Right ventricle myocardium superior (tissue), 1 donor: ENCODE measurements at regions not wholly inside any gene's neighbourhood (a gene's known extent, or its start where the extent isn't known, plus 50 kb on each side); places are given as distances from the start of the nearest gene placed in this dataset.

Experiments
- ATAC-seq: fragments of 200-7000 bp; cut with Tn5 transposase; one replicate; pipeline ENCODE4 v1.9.1; 2020; ENCODE audit warnings: mild to moderate bottlenecking; ENCODE audit not compliant: poor library complexity
- DNase-seq: peaks from one replicate; pipeline ENCODE4 v3.0.0-alpha.2; 2020
- intact Hi-C: fragments of 100-400 bp; cut with DNase I; formaldehyde crosslinking; loops from one replicate; pipeline ENCODE4 v1.11.2; 2022
- donor health status: DM: no; HTN: yes; CAD: no; lungs with severe emphysema.

- intact Hi-C loops: no loop called here
- no peak for ATAC-seq
- no peak for DNase-seq
Measured at GRCh38 chr19:31960474-31960873, 384.9 kb upstream of the ZNF507 start.

DNA sequence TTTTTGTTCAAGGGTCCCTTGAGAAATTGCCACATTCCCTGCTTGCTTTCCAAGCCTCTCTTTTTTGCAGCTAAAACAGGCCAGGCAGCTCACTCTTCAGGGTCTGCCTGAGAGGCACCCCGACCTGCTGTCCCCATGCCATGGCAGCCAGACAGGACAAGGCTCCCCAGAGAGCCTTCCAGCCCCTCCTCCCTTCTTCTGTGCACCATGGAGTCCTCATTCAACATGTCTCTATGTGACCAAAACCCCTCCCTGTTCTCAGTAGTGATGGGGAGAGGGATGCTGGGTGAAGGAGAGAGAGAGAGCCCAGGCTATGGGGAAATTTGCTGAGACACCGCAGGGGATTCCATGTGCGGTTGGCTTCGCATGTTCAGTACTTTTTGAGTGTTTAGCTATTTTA is 384.2 kb upstream of the ZNF507 start:
- ATAC-seq (no peak), DNase-seq (no peak)
- intact Hi-C loops: no loop called here

GRCh38 chr19:31961667-31962066 is 383.7 kb upstream of the ZNF507 start:
- intact Hi-C loops: no loop called here
- ATAC-seq (no peak), DNase-seq (no peak)

- intact Hi-C loops: no loop called here
- ATAC-seq (peak; percentile 71), DNase-seq (no peak)
Measured at GRCh38 chr19:31962561-31962996, 382.8 kb upstream of the ZNF507 start.

GRCh38 chr19:31963746-31964145 is 381.7 kb upstream of the ZNF507 start:
- ATAC-seq (peak; percentile 90), DNase-seq (peak; percentile 43)
- intact Hi-C loops: no loop called here

DNA sequence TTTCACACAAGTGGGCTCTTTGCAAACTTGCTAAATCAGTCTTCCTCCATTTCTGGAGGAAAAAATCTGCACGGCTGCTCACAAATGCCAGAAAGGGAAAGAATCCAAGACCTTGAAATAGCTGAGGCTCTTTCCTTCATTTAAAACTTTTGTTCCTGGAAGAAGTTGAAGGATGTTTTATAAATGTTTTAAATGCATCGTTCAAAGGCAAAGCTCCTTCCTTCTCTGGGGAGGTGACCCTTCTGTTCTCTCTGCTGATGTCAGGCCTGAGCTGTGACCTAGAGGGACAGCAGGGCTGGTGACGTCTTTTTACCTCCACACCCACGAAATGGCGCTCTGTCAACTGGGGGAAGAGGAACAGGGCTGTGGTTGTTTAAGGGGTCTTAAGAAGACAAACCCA is 376.4 kb upstream of the ZNF507 start:
- intact Hi-C loops: no loop called here
- ATAC-seq (no peak), DNase-seq (no peak)

DNA sequence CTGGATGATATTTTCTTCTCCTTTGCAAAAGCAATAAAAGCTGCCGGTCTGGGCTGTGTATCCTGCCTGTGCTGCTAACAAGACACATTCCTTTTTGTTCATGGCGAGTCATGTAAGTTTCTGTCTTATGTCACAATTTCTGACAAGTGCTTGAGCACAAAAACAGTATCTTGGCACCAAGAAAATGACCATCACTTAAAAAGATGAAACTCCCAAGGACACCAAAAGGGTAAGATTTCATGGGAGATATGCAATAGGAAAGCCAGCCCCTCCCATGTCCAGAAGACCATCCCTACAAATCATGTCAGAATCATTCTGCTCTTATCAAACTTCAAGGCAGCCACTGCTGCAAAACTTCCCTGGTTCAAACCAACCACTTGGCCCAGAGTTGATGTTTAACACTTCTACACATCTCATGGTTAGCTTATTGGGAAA is 375.4 kb upstream of the ZNF507 start:
- intact Hi-C loops: no loop called here
- DNase-seq (no peak), ATAC-seq (no peak)

DNA sequence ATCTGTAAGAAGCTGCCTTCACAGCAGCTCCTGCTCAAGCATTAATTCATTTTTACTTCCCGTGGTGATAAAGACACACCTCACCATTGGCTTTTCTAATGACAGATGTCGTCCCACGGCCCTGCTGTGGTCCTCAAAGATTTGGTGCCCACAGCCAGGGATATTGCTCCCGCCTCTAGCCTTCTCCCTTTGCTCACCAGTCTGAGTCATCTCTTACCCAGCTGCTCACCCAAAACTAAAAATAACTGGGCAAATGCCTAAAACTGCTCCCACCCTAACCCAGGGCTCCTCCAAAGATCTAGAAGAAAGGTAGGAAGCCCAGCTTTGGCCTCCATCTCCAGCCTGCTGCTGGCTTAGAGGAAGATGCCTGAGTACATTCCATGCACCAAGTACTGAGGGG is 371.1 kb upstream of the ZNF507 start:
- no peak for ATAC-seq
- intact Hi-C loops: no loop called here
- no peak for DNase-seq

DNA sequence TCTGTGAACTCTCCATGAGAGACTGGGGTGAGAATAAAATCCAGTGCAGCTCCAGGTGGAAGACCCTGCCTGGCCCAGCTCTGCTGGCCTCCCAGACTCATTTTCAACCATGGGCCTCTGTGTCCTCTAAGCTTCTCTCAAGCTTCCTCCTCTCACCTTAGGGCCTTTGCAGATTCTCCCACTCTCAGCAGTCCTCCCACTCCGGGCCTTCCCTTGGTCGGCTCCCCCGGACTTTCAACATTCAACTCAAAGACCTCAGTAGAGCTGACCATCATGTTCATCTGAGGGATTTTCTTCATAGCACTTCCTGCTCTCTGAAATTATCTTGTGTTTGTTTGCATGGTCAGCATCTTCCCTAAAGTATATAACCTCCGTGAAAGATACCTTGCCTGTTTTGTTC is 370.5 kb upstream of the ZNF507 start:
- no peak for ATAC-seq
- DNase-seq: no peak
- intact Hi-C loops: no loop called here

DNA sequence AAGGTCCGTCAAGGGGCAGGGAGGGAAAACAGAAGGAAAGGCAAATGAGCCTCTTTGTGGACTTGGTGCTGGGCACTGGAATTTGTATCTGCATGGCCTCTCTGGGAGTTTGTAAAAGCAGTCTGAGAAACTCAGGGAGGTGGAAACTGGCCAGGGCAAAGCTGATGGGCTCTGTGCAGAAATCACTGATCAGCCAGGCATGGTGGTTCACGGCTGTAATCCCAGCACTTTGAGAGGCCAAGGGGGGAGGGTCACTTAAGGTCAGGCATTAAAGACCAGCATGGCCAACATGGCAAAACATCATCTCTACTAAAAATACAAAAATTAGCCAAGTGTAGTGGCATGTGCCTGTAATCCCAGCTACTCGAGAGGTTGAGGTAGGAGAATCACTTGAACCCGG is 369.9 kb upstream of the ZNF507 start:
- intact Hi-C loops: no loop called here
- DNase-seq: no peak
- no peak for ATAC-seq

GRCh38 chr19:31976775-31977536 is 368.5 kb upstream of the ZNF507 start:
- intact Hi-C loops: no loop called here
- no peak for DNase-seq
- ATAC-seq: no peak

DNA sequence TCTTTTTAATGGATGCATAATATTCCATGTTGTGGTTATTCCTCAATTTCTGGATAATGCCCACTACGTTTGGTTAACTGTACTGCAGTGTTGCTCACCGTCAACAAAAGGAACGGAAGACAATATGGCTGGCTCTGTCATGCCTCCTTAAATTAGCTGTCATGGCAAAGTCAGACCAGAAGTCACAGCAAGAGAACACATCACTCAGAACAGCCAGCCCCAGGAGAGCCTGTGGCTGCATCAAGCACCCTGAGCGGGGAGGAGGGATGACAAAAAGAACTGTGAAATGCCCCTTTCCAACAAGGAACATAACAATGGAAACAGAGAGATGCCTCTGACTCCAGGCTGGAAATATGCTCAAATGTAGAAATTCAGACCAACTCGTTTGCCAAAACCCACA is 366.0 kb upstream of the ZNF507 start:
- ATAC-seq (no peak), DNase-seq (no peak)
- intact Hi-C loops: no loop called here

DNA sequence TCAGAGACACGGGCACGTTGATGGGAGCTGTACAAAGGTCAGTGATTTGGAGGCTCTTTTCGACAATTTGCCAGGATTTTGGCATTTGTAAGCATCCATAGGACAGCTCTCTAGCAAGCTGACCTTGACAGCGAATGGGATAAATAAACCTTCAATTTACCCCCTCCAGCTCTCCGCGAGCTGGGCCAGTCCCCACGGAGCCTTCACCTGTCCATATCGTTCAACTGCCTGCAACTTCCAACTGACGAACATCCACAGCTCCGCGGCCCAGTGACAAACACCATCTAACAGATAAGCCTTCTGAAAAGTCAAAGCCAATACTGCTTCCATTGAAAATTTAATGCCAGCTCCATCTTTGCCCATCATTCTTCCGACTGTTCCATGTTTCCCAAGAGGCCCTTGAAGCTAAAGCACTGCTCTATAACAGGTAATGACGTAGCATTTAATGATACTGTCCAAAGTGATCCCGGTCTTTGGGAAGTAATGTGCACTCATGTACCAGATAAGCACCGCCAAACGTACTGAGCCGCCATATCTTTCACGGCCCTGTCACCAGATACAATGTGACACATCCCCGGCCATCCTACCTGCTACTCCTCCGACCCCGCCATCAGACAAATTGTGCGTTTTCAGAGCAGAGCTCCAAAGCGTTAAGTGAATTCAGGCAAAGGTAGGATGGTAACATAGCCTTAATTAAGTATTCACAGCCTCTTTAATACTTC is 365.3 kb upstream of the ZNF507 start:
- intact Hi-C loops: no loop called here
- DNase-seq (no peak), ATAC-seq (no peak)

GRCh38 chr19:31980796-31981195 is 364.6 kb upstream of the ZNF507 start:
- ATAC-seq (no peak), DNase-seq (no peak)
- intact Hi-C loops: no loop called here

DNA sequence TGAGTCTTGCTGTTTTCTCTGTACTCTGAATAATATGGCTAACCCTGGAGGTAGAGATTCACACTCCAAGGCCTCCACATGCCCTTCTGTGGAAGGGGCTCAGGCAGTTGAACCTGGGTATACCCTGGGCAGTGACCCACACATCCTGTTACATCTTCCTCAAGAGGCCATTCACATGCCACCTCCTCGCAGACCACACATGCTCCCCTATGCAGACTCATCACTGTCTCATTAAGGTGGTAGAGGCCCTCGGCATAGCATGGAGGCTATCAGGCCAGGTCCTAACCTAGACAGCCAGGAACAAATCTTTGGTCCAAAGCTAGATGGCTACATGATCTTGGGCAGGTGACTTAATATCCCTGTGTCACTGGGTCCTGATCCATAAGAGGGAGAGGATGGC is 363.9 kb upstream of the ZNF507 start:
- DNase-seq: no peak
- intact Hi-C loops: no loop called here
- ATAC-seq: no peak

GRCh38 chr19:31983647-31984046 is 361.8 kb upstream of the ZNF507 start:
- DNase-seq: no peak
- intact Hi-C loops: no loop called here
- no peak for ATAC-seq

DNA sequence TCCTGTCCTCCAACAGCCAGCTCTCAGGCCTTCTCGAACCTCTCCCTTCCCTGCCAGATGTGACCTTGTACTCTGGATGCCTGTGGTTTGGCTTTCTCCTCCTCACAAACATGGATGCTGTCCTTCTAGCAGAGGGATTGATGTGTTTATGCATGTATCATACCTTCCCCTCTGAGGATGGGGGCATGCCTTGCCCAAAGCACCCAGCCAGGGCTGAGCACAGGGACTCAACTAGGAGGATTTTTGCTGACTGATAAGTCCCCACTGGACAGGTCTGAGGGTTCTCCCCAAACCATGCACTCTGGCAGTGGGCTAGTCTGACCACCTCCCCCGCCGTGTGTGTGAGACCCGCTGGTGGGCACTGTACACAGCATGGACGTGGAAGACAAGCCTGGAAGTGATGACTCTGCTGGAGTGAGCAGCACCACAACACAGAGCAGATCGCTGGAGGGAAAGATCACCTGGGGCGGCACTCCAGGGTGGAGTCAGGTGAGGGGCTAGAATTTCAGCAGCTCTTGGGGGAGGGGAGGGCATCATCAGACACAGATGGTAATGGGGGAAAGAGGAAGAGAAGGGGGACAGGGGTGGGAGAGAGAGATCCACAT is 360.3 kb upstream of the ZNF507 start:
- intact Hi-C loops: no loop called here
- DNase-seq: no peak
- no peak for ATAC-seq

DNA sequence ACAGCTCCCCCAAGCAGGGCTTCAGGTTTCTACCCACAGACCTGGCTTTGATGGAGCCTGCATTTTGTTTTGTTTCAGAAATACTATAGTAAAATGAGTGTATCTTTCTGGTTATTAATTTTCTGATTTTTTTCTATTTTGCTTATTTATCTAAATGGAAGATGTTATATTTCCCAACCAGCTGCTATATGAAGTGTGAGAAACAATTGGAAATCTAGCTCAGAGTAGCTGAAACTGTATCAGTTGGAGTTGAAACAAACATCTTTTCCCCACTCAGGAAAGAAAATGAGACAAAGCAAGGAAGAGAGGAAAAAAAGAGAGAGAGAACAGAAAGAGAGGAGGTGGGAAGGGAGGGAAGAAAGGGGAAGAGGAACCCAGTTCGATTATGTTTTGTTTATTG is 358.5 kb upstream of the ZNF507 start:
- intact Hi-C loops: no loop called here
- DNase-seq: no peak
- ATAC-seq: no peak

DNA sequence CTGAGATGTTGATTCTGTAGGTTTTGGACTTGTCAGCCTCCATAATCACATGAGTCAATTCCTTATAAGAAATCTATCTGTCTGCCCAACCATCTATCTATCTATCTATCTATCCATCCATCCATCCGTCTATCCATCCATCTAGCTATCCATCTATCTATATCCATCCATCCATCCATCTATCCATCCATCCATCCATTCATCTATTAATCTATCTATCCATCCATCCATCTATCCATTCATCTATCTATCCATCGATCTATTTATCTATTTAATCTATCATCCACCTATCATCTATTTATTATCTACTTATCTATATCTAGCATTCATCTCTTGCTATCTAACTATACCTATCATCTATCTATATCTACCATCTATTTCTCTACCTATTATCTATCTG is 357.2 kb upstream of the ZNF507 start:
- intact Hi-C loops: no loop called here
- no peak for ATAC-seq
- no peak for DNase-seq

GRCh38 chr19:31991984-31992655 is 353.3 kb upstream of the ZNF507 start:
- intact Hi-C loops: no loop called here
- ATAC-seq (no peak), DNase-seq (no peak)
